Iris pigment epithelial cell (primary cell): ENCODE measurements at regions not wholly inside any gene's neighbourhood (a gene's known extent, or its start where the extent isn't known, plus 50 kb on each side); places are given as distances from the start of the nearest gene placed in this dataset.

Source experiments
- DNase-seq: peaks from one replicate; pipeline ENCODE4 v3.0.0-alpha.2; 2011; ENCODE audit warnings: low read depth

DNA sequence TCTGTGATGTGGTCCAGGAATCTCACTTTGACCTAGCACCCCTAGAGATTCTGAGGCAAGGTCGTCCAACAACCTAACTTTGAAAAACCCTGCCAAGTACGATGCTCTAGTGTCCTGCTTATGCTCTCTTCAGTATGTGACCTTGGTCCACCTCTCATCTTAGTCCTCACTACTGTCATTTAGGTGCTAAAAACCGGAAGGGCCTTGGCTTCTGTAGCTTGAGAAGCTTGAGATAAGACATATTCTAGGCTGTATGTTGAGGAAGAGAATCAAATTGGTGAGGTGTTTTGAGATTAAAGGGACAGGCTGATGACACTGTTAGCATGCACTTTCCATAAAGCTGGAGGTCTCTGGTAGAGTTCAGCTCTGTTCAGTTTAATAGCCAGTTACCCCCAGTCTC, 57.0 kb upstream of the MTPN start:
- DNase-seq = no peak

DNA sequence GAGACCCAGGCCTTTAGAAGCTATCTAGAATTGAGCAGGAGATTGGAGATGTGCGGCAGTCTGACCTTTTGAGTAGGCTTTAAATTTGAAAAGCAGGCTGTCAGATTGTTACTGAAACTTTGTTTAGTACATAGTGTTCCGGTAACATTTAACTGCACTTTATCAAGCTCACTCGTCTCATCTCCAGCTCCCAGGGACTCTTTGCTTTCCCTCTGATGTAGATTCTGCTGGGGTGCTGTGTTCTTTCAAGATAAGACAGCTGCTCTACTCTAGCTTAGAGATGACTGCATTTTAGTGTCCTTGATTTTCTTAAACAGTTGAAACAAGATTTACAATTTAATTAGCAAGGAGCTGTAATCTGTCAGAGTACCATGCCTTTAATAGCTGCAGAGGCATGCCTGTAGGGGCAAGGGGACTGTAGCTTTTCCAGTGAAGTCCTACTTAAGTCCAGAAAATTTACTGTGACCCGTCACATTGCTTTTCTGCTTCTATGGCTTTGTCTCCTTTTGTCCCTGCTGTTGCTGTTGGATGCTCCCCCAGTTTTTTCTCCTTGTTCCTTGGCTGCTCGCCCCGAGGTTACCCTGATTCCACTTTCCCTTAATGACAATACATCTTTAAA, 56.4 kb upstream of the MTPN start:
- no peak for DNase-seq

DNA sequence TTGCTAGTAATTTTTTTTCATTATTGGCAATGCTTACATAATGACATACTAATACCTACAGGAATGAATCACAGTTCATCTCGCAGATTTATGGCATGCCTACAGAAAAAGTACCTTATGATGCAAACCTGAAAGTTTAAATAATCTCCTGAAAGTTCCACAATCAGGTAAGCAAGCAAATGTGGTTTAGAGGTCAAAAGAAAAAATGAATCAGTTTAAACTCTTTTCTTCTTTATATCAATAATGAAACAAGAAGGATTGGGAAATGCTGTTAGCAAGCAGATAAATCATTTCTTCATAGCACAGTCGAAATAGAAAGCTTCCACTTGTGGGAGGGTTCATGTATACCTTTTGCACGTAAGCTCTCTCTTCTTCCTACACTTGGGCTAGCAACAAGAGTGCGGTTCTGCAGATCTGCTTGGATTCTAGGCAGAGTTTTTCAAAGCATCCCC, 53.7 kb upstream of the MTPN start:
- DNase-seq = no peak

DNA sequence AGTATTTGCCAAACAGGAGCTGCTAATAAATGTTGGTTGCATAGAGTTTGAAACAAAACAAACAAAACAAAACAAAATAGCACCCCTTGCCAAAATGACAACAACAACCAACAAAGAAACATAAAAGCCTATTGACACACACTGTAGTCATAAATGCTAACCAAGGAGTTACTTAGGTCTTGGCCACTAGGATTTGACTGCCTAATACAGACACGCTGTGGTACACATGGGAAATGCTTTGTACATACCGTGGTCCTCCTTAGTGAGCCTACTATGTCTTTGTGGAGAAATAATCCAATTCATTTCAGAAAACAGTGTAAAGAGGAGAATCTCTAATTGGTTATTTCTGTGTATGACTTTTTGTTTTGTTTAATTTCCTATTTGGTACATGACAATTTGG, 53.2 kb upstream of the MTPN start:
- no peak for DNase-seq

DNA sequence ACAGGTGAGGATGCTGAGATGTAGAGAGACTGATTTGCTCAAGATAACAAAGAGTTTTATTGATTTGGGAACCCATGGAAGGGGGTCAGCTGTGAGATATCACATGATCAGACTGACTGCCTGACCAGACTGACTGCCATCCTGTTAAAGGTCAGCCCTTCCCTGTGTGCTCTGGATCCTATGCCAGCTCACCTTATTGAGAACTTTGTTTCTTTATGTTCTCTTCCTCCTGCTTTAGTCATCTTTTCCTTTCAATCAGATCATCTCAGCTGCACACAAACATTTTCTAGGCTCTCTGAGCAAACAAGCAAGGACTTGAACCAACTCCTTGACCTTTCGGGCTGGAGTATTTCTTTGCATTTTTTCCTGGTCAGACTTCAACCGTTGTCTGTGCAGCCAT, 50.0 kb upstream of the MTPN start:
- no peak for DNase-seq
